GM12875 (cell line): ENCODE measurements at regions not wholly inside any gene's neighbourhood (a gene's known extent, or its start where the extent isn't known, plus 50 kb on each side); places are given as distances from the start of the nearest gene placed in this dataset.

Experiments used
- H3K4me3 ChIP-seq: one replicate; pipeline ENCODE4 v1.5.1; 2011; ENCODE audit warnings: low read depth, low read length, control low read depth
- CTCF ChIP-seq: IDR thresholded peaks from 2 replicates; pipeline ENCODE4 v1.5.1; 2011; ENCODE audit warnings: low read depth, mild to moderate bottlenecking, control low read depth, inconsistent platforms, low read length, moderate library complexity, borderline replicate concordance; ENCODE audit not compliant: insufficient read depth

GRCh38 chr6:137749696-137750211 is 117.3 kb upstream of the TNFAIP3 start:
- TF ChIP-seq CTCF: no peak
- no peak overlapping the region for H3K4me3 ChIP-seq

GRCh38 chr6:137750297-137750696 is 116.8 kb upstream of the TNFAIP3 start:
- TF ChIP-seq CTCF: no peak
- no peak overlapping the region for H3K4me3 ChIP-seq

GRCh38 chr6:137751768-137752560 is 115.1 kb upstream of the TNFAIP3 start:
- TF ChIP-seq CTCF: no peak
- H3K4me3 ChIP-seq: no peak overlapping the region

GRCh38 chr6:137754366-137754765 is 112.7 kb upstream of the TNFAIP3 start:
- no peak overlapping the region for H3K4me3 ChIP-seq
- no peak for TF ChIP-seq CTCF

GRCh38 chr6:137754866-137755265 is 112.2 kb upstream of the TNFAIP3 start:
- H3K4me3 ChIP-seq: no peak overlapping the region
- no peak for TF ChIP-seq CTCF

- H3K4me3 ChIP-seq: no peak overlapping the region
- no peak for TF ChIP-seq CTCF
Measured at GRCh38 chr6:137755284-137755683, 111.8 kb upstream of the TNFAIP3 start.

- no peak overlapping the region for H3K4me3 ChIP-seq
- TF ChIP-seq CTCF: no peak
Measured at GRCh38 chr6:137756788-137757187, 110.3 kb upstream of the TNFAIP3 start.
